NK-92 treated with Interleukin-12 subunit alpha and Interleukin-12 subunit beta, amount 100 ng/mL, for 24 hours (cell line): ENCODE measurements at regions not wholly inside any gene's neighbourhood (a gene's known extent, or its start where the extent isn't known, plus 50 kb on each side); places are given as distances from the start of the nearest gene placed in this dataset.
"Not testable (repeated sequence)": the region's sequence is repeated elsewhere in the genome, so short reads cannot be mapped to it uniquely, and the experiment has no call there.

Experiments
- DNase-seq: peaks from one replicate; lab custom pipeline; 2025; lab: John Stamatoyannopoulos, UW

- DNase-seq = no peak
Measured at GRCh38 chr10:6984971-6985370, 404.9 kb upstream of the PRKCQ start.

GRCh38 chr10:6984016-6984415 lies 403.9 kb upstream of the PRKCQ start:
- DNase-seq = not testable (repeated sequence)

GRCh38 chr10:6980353-6980752 lies 400.3 kb upstream of the PRKCQ start:
- no peak for DNase-seq

- no peak for DNase-seq
Measured at GRCh38 chr10:6979371-6979770, 399.3 kb upstream of the PRKCQ start.

GRCh38 chr10:6978187-6978627 lies 398.1 kb upstream of the PRKCQ start:
- DNase-seq = no peak

- DNase-seq = no peak
Measured at GRCh38 chr10:6977398-6978186, 397.5 kb upstream of the PRKCQ start.

- DNase-seq = no peak
Measured at GRCh38 chr10:6973899-6974298, 393.8 kb upstream of the PRKCQ start.

GRCh38 chr10:6972226-6972625 lies 392.1 kb upstream of the PRKCQ start:
- no peak for DNase-seq

GRCh38 chr10:6969659-6970058 lies 389.6 kb upstream of the PRKCQ start:
- DNase-seq = no peak

GRCh38 chr10:6964543-6964942 lies 384.5 kb upstream of the PRKCQ start:
- DNase-seq = no peak

GRCh38 chr10:6962576-6962975 lies 382.5 kb upstream of the PRKCQ start:
- DNase-seq = no peak

- no peak for DNase-seq
Measured at GRCh38 chr10:6958711-6959110, 378.6 kb upstream of the PRKCQ start.

GRCh38 chr10:6958254-6958653 lies 378.2 kb upstream of the PRKCQ start:
- DNase-seq = peak; percentile 37

- DNase-seq = no peak
Measured at GRCh38 chr10:6957851-6958250, 377.8 kb upstream of the PRKCQ start.

GRCh38 chr10:6956562-6956961 lies 376.5 kb upstream of the PRKCQ start:
- DNase-seq = no peak

GRCh38 chr10:6953271-6953801 lies 373.3 kb upstream of the PRKCQ start:
- no peak for DNase-seq

GRCh38 chr10:6951732-6952131 lies 371.7 kb upstream of the PRKCQ start:
- DNase-seq = no peak

GRCh38 chr10:6950133-6950532 lies 370.1 kb upstream of the PRKCQ start:
- DNase-seq = no peak

GRCh38 chr10:6944436-6944835 lies 364.4 kb upstream of the PRKCQ start:
- no peak for DNase-seq

GRCh38 chr10:6938384-6938783 lies 358.3 kb upstream of the PRKCQ start:
- DNase-seq = no peak

GRCh38 chr10:6936931-6937330 lies 356.9 kb upstream of the PRKCQ start:
- no peak for DNase-seq

- DNase-seq = peak; percentile 19
Measured at GRCh38 chr10:6929148-6929830, 349.2 kb upstream of the PRKCQ start.

- DNase-seq = no peak
Measured at GRCh38 chr10:6928586-6928985, 348.5 kb upstream of the PRKCQ start.
